Osteoblast (primary cell): ENCODE measurements at regions not wholly inside any gene's neighbourhood (a gene's known extent, or its start where the extent isn't known, plus 50 kb on each side); places are given as distances from the start of the nearest gene placed in this dataset.
"Not testable (repeated sequence)": the region's sequence is repeated elsewhere in the genome, so short reads cannot be mapped to it uniquely, and the experiment has no call there.

ENCODE experiments used
- DNase-seq: peaks from one replicate; pipeline ENCODE4 v3.0.0; 2011; ENCODE audit warnings: low spot score, mixed read lengths; ENCODE audit not compliant: insufficient read length; ENCODE audit errors: missing footprints
- H2AFZ ChIP-seq: 2 replicates; pipeline ENCODE4 v1.6.0; 2011; ENCODE audit warnings: mild to moderate bottlenecking, low read length
- H3K27ac ChIP-seq: 2 replicates; pipeline ENCODE4 v1.5.1; 2011; ENCODE audit warnings: mild to moderate bottlenecking, low read depth, low read length, moderate library complexity
- H3K27me3 ChIP-seq: 2 replicates; pipeline ENCODE4 v1.6.0; 2012; ENCODE audit warnings: mild to moderate bottlenecking, control low read depth, inconsistent platforms, low read length, moderate library complexity; ENCODE audit not compliant: insufficient read depth
- H3K36me3 ChIP-seq: 2 replicates; pipeline ENCODE4 v1.5.1; 2011; ENCODE audit warnings: mild to moderate bottlenecking, low read length, control low read depth, moderate library complexity; ENCODE audit not compliant: insufficient read depth
- H3K4me1 ChIP-seq: 2 replicates; pipeline ENCODE4 v1.5.1; 2011; ENCODE audit warnings: mild to moderate bottlenecking, low read length, control low read depth, moderate library complexity; ENCODE audit not compliant: insufficient read depth
- H3K4me2 ChIP-seq: 2 replicates; pipeline ENCODE4 v1.6.0; 2011; ENCODE audit warnings: mild to moderate bottlenecking, low read length; ENCODE audit not compliant: insufficient read depth
- H3K4me3 ChIP-seq: fragments of 200-600 bp; sonication (generic); 3 replicates; pipeline ENCODE4 v1.5.1; 2012; ENCODE audit warnings: mild to moderate bottlenecking, low read length, inconsistent platforms; ENCODE audit not compliant: insufficient read depth
- H3K79me2 ChIP-seq: 2 replicates; pipeline ENCODE4 v1.6.0; 2012; ENCODE audit warnings: mild to moderate bottlenecking, low read length, control low read depth, inconsistent platforms; ENCODE audit not compliant: insufficient read depth
- H3K9me3 ChIP-seq: 2 replicates; pipeline ENCODE4 v1.5.1; 2011; ENCODE audit warnings: low read depth, low read length, control low read depth
- H4K20me1 ChIP-seq: 2 replicates; pipeline ENCODE4 v1.6.0; 2012; ENCODE audit warnings: mild to moderate bottlenecking, low read length, control low read depth; ENCODE audit not compliant: insufficient read depth
- TF ChIP-seq, protein P1 (sequence below): IDR thresholded peaks from 2 replicates; pipeline ENCODE4 v1.5.1; 2011; ENCODE audit warnings: mild to moderate bottlenecking, low read depth, low read length, moderate library complexity; ENCODE audit errors: extremely low read depth

- Histone ChIP-seq H3K79me2 (no peaks in the 10 kb centered on the region), H3K27ac (no peak overlapping the region), H3K4me2 (no peak overlapping the region), H3K9me3 (no peaks in the 10 kb centered on the region), H4K20me1 (no peaks in the 10 kb centered on the region), H3K4me3 (no peak overlapping the region), H3K4me1 (no peaks in the 10 kb centered on the region), H2AFZ (no peak overlapping the region), H3K36me3 (no peaks in the 10 kb centered on the region), H3K27me3 (peaks cover 68% of the 10 kb centered on the region)
- TF ChIP-seq, protein P1, sequence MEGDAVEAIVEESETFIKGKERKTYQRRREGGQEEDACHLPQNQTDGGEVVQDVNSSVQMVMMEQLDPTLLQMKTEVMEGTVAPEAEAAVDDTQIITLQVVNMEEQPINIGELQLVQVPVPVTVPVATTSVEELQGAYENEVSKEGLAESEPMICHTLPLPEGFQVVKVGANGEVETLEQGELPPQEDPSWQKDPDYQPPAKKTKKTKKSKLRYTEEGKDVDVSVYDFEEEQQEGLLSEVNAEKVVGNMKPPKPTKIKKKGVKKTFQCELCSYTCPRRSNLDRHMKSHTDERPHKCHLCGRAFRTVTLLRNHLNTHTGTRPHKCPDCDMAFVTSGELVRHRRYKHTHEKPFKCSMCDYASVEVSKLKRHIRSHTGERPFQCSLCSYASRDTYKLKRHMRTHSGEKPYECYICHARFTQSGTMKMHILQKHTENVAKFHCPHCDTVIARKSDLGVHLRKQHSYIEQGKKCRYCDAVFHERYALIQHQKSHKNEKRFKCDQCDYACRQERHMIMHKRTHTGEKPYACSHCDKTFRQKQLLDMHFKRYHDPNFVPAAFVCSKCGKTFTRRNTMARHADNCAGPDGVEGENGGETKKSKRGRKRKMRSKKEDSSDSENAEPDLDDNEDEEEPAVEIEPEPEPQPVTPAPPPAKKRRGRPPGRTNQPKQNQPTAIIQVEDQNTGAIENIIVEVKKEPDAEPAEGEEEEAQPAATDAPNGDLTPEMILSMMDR = no peak
- DNase-seq = peak; percentile 21
These were observed 65.4 kb downstream of the SMIM38 start for GRCh38 chr11:69221086-69221485.

GRCh38 chr11:69221636-69222035 is 65.9 kb downstream of the SMIM38 start:
- not testable (repeated sequence) for DNase-seq, H4K20me1 ChIP-seq
- H3K27me3 ChIP-seq = peaks cover 71% of the 10 kb centered on the region

DNA sequence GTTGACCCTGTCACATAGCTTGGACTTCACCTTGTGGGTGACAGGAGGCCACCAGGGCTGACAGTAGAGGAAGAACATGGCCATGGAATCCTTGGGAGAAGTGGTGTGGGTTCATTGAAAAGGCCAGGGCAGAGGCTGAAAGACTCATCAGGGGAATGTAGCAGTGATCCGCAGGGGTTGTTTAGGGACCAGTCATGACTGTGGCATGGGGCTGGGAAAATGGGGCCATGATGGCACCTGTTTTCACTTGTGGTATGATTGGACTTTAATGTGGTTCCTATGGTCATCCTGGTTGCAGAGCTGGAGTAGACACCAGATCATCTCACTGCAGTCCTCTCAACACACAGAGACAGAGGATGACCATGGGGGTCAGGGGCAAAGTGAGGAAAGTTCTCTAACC is 66.7 kb upstream of the MYEOV start:
- no peaks in the 10 kb centered on the region for H4K20me1 ChIP-seq
- H3K4me2 ChIP-seq = no peak overlapping the region
- no peaks in the 10 kb centered on the region for H3K36me3 ChIP-seq
- no peak for DNase-seq
- no peak overlapping the region for H3K27ac ChIP-seq
- H3K79me2 ChIP-seq = no peaks in the 10 kb centered on the region
- TF ChIP-seq, protein P1 = no peak
- no peak overlapping the region for H2AFZ ChIP-seq
- no peak overlapping the region for H3K4me3 ChIP-seq
- no peaks in the 10 kb centered on the region for H3K9me3 ChIP-seq
- H3K27me3 ChIP-seq = peaks cover 61% of the 10 kb centered on the region
- no peaks in the 10 kb centered on the region for H3K4me1 ChIP-seq

More at GRCh38 chr11:69221636-69222035, 65.9 kb downstream of the SMIM38 start:
- H3K36me3 ChIP-seq, H3K4me1 ChIP-seq, H3K4me2 ChIP-seq, H3K9me3 ChIP-seq, H3K4me3 ChIP-seq, H2AFZ ChIP-seq, H3K79me2 ChIP-seq, H3K27ac ChIP-seq: not testable (repeated sequence)

GRCh38 chr11:69229511-69229910 is 64.4 kb upstream of the MYEOV start:
- H3K9me3 ChIP-seq = no peaks in the 10 kb centered on the region
- no peaks in the 10 kb centered on the region for H3K4me1 ChIP-seq
- H3K4me3 ChIP-seq = no peak overlapping the region
- no peaks in the 10 kb centered on the region for H4K20me1 ChIP-seq
- DNase-seq = no peak
- no peak overlapping the region for H3K4me2 ChIP-seq
- no peak overlapping the region for H2AFZ ChIP-seq
- H3K36me3 ChIP-seq = no peaks in the 10 kb centered on the region
- no peak overlapping the region for H3K27ac ChIP-seq
- TF ChIP-seq, protein P1 = no peak
- H3K79me2 ChIP-seq = no peaks in the 10 kb centered on the region
- H3K27me3 ChIP-seq = peaks cover 51% of the 10 kb centered on the region
